HG03520 (cell line): ENCODE measurements at regions not wholly inside any gene's neighbourhood (a gene's known extent, or its start where the extent isn't known, plus 50 kb on each side); places are given as distances from the start of the nearest gene placed in this dataset.
A peak's percentile ranks its signal among the peaks of the same experiment; 100 is the strongest.
"Not testable (repeated sequence)": the region's sequence is repeated elsewhere in the genome, so short reads cannot be mapped to it uniquely, and the experiment has no call there.

Experiments used
- ATAC-seq: cut with Tn5 transposase; IDR thresholded peaks from one replicate; pipeline ENCODE4 v1.9.1; 2021; ENCODE audit warnings: mild to moderate bottlenecking, moderate library complexity; ENCODE audit not compliant: unreplicated experiment

DNA sequence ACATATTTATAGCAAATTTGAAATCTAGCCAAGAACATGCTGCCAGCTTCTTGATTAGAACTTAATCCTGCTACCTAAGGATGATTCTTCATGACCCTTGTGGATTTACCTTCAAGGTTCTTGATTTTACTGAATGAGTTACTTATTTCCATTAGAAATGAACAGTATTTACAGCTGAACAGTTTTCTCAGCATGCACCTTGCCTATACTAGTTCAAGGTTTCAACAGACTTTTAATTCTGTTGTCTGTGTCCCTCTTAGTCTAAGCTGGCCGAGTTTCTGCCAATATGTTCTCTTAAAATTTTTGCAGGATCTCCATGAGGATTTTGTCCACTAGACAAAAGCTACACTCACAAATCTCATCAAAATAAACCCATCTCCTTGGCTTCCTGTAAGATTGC is 188.8 kb upstream of the ST8SIA4 start:
- no peak for ATAC-seq

DNA sequence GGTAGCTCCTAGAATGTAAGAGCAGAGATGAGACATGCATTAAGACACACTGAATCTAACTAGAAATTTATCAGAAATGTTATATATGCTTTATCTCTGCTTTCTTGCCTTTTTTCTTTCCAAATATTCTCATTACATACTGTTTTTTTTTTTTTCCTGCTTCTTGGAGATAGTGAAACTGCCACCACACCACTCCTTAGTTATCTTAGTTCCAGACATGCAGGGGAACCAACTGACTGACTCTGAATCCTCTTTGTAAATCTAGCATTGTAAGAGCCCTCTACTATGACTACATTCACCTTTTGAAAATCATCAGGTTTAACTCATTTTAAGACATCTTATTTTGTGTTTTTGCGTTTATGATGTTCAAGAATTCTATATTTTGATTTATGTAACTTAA is 181.3 kb upstream of the ST8SIA4 start:
- no peak for ATAC-seq

- no peak for ATAC-seq
These were observed 177.6 kb upstream of the ST8SIA4 start for GRCh38 chr5:101080462-101081240.

DNA sequence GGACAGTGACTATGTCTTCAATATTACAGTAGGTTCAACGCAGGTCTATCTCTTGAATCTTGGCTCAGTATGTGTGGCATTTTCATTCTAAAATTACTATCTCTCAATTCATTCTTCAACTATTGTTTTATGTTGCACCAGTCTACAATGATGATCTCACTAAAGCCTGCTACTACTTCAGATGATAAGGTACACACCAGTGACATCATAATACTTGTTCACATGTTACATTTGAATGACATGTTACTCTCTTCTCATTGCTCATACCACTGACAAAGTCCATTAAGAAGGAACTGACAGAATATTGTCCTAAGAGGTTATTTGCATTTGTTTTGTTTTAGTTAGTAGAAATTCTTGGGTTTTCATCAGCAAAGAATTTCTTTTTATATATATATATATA is 165.2 kb upstream of the ST8SIA4 start:
- no peak for ATAC-seq

DNA sequence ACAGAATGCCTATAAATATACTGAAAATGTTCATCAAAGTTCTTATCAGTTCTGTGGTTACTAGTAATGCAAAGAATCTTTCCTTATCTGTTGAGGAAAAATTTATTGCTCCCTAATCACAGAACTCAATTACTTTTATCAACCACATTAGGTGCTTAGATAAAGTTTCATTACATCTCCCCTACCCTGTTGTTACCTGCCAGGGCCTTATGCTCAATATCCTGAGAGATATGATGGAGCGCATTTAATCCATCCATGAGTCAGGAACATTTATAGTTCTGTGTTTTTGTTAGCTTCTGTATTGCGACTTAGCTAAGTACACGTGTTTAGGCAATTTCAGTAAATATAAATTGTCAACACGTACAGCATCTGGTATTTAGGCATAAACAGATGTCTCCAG is 164.3 kb upstream of the ST8SIA4 start:
- ATAC-seq, result no peak

DNA sequence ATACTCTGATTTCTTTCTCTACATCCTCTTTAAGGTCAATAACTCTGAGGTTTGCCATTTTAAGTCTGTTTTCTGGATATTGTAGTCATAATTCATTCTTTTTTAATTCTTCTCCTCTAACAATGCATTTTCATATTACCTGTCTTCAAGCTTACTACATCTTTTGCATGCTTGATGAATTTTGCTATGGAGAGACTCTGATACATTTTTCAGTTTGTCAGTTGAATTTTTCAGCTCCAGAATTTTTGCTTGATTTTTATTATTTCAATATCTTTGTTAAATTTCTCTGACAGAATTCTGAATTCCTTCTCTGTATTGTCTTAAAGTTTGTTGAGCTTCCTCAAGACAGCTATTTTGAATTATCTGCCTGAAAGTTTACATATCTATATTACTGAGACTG is 159.8 kb upstream of the ST8SIA4 start:
- ATAC-seq, result no peak

DNA sequence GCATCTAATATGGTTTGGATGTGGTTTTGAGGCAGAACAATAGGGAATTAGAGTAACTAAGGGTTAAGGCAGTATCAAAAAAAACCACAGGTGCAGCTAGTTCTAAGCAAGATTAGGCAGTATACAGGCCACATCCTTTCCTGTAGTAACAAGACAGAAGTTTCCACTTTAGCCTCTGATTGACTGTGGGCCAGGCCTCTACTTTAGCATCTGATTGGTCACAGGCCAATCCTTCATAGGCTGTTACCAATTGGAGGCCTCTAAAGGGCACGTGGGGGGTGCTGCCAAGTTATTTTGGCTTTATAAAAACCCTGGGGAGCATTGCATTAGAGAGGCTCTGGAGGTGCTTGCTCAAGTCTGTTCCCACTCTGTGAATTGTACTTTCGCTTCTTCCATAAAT is 144.1 kb upstream of the ST8SIA4 start:
- peak; percentile 54 for ATAC-seq

DNA sequence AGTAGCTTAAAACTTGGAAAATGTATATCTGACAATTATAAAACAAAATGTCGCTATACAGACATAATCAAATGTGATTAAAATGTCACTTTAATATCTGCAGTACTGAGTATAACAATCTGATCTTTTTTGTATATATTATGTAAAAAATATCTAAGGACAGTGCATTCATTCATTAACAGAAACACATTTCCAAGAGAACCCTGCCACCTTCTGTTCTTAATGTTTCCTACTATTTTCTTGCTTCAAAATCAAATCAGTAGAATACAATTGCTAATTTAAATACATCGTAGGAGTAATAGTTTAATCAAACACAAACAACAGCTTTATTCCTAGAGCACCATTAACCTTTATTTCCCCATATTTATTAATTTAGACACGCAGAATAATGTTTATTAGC is 142.6 kb upstream of the ST8SIA4 start:
- no peak for ATAC-seq

GRCh38 chr5:101040002-101040401 is 136.9 kb upstream of the ST8SIA4 start:
- ATAC-seq, result not testable (repeated sequence)

DNA sequence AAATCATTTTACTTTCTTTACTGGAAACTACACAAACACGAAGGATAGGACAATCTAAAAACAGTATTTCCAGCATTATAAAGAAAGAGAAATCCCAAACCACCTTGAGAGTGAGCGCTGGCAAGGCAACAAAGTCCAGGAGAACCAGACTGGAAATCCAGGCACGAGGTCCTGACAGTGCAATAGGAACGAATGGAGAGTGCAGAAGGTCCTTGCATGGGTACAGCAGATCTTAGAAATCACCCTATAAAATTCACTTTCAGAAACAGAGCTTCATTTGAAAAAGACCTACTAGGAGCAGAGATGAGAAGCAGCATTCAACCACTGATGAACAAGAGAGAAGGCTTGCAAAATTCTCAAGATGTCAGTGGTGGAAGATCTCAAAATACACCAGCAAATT is 133.7 kb upstream of the ST8SIA4 start:
- no peak for ATAC-seq

DNA sequence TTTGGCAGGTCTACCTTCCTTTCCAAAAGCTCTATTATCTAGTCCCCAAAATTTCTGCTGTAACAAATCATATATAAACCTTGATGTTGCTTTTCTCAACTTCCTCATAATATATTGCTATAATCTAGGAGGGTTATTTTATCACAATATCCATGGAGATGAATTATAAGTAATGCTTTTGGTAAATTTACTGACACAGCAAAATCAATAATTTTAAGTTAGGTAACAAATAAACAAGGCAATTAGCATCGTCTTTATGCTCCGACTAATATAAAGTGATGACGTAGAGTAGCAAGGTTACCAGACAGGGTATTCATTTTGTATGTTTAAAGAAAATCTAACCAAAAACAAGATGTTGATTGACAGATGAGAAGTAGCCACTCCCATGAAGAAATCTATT is 132.3 kb upstream of the ST8SIA4 start:
- no peak for ATAC-seq

- ATAC-seq, result no peak
These were observed 121.2 kb upstream of the ST8SIA4 start for GRCh38 chr5:101024299-101024698.

GRCh38 chr5:101018299-101018698 is 115.2 kb upstream of the ST8SIA4 start:
- ATAC-seq, result no peak

DNA sequence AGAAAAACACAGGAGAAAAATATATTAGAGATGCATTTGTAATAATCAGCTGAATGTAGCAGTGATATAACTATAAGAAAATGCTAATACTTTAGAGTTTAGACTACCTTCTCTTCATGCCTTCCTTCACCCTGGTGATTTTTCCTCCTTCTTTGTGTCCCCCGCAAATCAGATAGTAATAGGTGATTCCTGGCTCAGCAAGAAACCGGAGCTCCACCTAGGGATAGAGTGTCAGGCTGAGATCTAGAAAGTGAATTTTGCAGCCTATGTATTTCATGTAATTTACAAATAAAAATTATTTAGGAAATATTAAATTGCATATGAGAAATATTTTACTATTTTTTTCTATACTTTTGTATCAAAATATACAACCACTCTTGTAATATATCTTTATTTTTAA is 109.8 kb upstream of the ST8SIA4 start:
- ATAC-seq, result no peak

DNA sequence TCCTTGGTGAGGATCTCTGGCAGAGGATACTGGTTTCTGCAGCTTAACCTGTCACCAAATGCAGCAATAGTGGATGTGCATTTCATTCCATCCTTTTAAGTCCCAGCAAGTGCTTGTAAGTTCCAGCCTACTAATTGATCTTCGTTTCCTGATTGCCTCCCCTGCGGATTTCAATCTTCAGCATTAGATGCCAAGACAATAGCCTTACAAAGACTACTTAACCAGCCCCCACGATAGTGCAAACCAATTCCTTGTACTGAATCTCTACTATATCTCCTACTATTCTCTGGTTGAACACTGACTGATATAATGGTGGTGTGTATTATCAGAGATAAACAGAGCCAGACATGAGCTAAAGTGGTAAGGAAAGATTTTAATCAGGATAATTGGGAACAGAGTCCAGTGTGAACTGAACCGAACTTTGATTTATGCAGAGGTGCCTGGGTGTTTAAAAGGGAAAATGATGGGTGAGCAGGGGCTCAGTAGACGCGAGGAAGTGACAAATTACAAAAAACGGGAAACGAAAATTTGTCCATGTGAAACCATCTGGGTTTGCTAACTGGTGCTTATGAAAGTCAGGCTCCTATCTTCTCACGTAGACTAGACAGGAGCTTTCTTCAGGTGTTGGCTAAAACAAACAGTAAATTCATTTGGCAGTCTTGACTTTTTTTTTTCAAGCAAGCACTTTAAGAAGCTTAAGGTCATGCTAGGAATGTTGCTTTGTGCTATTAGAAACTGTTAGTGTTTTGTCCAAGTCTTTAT is 106.9 kb upstream of the ST8SIA4 start:
- peak; percentile 89 for ATAC-seq

GRCh38 chr5:100992354-100992753 is 89.3 kb upstream of the ST8SIA4 start:
- ATAC-seq, result no peak

DNA sequence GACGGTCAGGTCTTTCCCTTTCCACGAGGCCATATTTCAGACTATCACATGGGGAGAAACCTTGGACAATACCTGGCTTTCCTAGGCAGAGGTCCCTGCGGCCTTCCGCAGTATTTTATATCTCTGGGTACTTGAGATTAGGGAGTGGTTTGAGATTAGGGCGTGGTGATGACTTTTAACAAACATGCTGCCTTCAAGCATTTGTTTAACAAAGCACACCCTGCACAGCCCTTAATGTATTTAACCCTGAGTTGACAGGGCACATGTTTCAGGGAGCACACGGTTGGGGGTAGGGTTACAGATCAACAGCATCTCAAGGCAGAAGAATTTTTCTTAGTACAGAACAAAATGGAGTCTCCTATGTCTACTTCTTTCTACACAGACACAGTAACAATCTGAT is 80.5 kb upstream of the ST8SIA4 start:
- ATAC-seq, result not testable (repeated sequence)

DNA sequence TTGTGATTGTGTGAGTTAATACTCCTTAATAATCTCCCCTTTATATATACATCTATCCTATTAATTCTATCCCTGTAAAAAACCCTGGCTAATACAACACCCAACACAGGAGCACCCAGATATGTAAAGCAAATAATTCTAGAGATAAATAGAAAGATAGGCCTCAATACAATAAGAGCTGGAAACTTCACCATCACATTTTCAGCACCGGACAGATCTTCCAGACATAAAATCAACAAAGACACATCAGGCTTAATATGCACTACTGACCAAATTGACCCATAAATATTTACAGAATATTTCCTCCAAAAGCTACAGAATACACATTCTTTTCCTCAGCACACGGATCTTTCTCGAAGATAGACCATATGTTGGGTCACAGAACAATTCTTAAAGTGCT is 71.0 kb upstream of the ST8SIA4 start:
- no peak for ATAC-seq

GRCh38 chr5:100970646-100971255 is 67.7 kb upstream of the ST8SIA4 start:
- ATAC-seq, result no peak

- ATAC-seq, result no peak
These were observed 62.2 kb upstream of the ST8SIA4 start for GRCh38 chr5:100965291-100965690.
